Activated CD4-positive, alpha-beta T cell treated with anti-CD3 and anti-CD28 coated beads for 36 hours (primary cell): ENCODE measurements at regions not wholly inside any gene's neighbourhood (a gene's known extent, or its start where the extent isn't known, plus 50 kb on each side); places are given as distances from the start of the nearest gene placed in this dataset.

ENCODE experiments used
- ATAC-seq: fragments of 200-7000 bp; cut with Tn5 transposase; one replicate; pipeline ENCODE4 v1.10.0; 2021; ENCODE audit warnings: mild to moderate bottlenecking, moderate library complexity
- CTCF ChIA-PET: fragments of 350-600 bp; sonication (Branson Sonifier 250); formaldehyde crosslinking; loops from one replicate; lab custom pipeline; 2021; ENCODE audit warnings: antibody characterized with exemption; lab: Charles Lee
- POLR2A ChIA-PET: fragments of 350-600 bp; sonication (Branson Sonifier 250); formaldehyde crosslinking; loops from one replicate; lab custom pipeline; 2021; ENCODE audit warnings: antibody characterized with exemption, inconsistent platforms; lab: Charles Lee
- DNase-seq: peaks from one replicate; pipeline ENCODE4 v3.0.0-alpha.2; 2020
- H3K27ac Mint-ChIP-seq: one replicate; pipeline ENCODE4 v1.8.0; 2021; ENCODE audit warnings: mixed read lengths
- H3K27me3 Mint-ChIP-seq: one replicate; pipeline ENCODE4 v1.8.0; 2021; ENCODE audit warnings: mixed read lengths
- H3K36me3 Mint-ChIP-seq: one replicate; pipeline ENCODE4 v1.8.0; 2021; ENCODE audit warnings: low read depth, mixed read lengths
- H3K4me1 Mint-ChIP-seq: one replicate; pipeline ENCODE4 v1.8.0; 2021; ENCODE audit warnings: mixed read lengths
- H3K4me3 Mint-ChIP-seq: one replicate; pipeline ENCODE4 v1.8.0; 2021; ENCODE audit warnings: mild to moderate bottlenecking, moderate library complexity, mixed read lengths
- H3K9me3 Mint-ChIP-seq: one replicate; pipeline ENCODE4 v1.8.0; 2021; ENCODE audit warnings: low read depth, mixed read lengths
- intact Hi-C, 2 experiments: fragments of 100-400 bp; cut with DNase I in 1 of 2; cut with micrococcal nuclease in 1 of 2; formaldehyde crosslinking; loops; one replicate each; pipeline versions ENCODE4 v1.14.2 to v1.15.1; 2022 to 2024; cut with DNase I, micrococcal nuclease

DNA sequence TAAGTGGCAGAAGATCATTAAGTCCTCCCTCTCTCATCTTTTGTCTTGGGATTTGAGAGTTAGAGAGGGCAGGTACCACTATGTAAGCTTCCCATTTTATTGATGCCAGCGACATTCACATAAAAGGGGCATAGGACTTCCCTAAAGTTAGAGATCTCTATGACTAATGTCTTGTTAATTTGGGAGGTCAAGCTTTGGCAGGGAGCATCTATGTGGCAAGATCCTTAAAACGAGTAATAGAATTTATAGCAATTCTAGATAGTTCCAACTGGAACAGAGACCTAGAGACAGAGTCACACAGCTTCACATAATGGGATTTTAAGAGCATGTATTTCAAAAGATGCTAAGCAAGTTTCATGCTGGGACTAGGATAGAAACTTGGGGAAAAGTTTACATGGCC lies 308.0 kb downstream of the MAP2K6 start:
- no peak for ATAC-seq
- ChIA-PET CTCF (no interaction called here), POLR2A (no interaction called here)
- DNase-seq, result no peak
- H3K9me3 Mint-ChIP-seq, result no peaks in the 10 kb centered on the region
- H3K27ac Mint-ChIP-seq, result no peak overlapping the region
- intact Hi-C loops, result no loop called here
- H3K27me3 Mint-ChIP-seq, result peaks cover 2% of the 10 kb centered on the region
- no peak overlapping the region for H3K4me3 Mint-ChIP-seq
- peaks cover 2% of the 10 kb centered on the region for H3K4me1 Mint-ChIP-seq
- no peaks in the 10 kb centered on the region for H3K36me3 Mint-ChIP-seq

DNA sequence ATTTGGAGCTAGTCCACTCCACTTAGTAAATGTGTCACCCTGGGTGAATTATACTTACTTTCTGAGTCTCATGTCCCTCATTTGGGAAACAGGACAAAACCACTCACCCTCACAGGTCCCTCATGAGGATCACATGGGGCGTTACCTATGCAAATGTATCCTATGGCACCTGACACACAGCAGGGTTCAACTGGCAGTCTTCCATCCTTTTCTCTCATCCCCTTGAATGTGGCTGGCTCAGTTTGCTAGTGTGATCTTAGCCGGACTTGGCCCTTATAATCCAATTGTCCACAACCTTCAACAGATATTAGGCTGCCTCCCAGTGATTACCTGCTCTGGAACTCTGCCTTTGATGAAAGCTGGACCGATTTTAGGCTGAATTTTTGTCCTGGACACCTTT lies 308.8 kb downstream of the MAP2K6 start:
- POLR2A ChIA-PET, result no interaction called here
- Mint-ChIP-seq H3K4me3 (no peak overlapping the region), H3K27me3 (peaks cover 2% of the 10 kb centered on the region), H3K4me1 (no peaks in the 10 kb centered on the region), H3K36me3 (no peaks in the 10 kb centered on the region), H3K9me3 (no peaks in the 10 kb centered on the region), H3K27ac (no peak overlapping the region)
- CTCF ChIA-PET, result interaction anchor here (0.8 kb wide), 1 partner anchor 9 kb away, joined by 3 read pairs; no protein-coding TSS in a partner anchor
- ATAC-seq (no peak), DNase-seq (no peak)
- intact Hi-C loops, result no loop called here

DNA sequence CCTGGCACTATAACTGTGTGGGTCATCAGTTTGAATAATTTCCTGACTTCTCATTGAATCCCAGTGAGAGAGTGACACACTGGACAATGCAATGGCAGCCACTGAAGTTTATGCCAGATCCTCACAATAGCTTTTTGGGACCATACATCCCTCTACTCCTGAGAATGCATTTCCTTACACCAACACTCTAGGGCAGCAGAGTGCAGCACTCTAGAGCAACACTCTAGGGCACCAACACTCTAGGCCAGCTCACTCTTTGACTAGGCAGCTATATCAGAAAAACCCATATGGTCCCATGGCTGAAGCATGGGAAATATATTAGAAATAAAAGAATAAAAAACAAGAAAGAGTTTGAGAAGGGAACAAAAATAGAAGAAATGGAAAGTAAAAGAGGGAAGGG lies 309.2 kb downstream of the MAP2K6 start:
- CTCF ChIA-PET, result interaction anchor here (0.8 kb wide), 1 partner anchor 9 kb away, joined by 3 read pairs; no protein-coding TSS in a partner anchor
- H3K4me1 Mint-ChIP-seq, result no peaks in the 10 kb centered on the region
- H3K27ac Mint-ChIP-seq, result no peak overlapping the region
- ATAC-seq (no peak), DNase-seq (no peak)
- POLR2A ChIA-PET, result no interaction called here
- H3K9me3 Mint-ChIP-seq, result no peaks in the 10 kb centered on the region
- H3K27me3 Mint-ChIP-seq, result peaks cover 2% of the 10 kb centered on the region
- H3K4me3 Mint-ChIP-seq, result no peak overlapping the region
- intact Hi-C loops, result no loop called here
- no peaks in the 10 kb centered on the region for H3K36me3 Mint-ChIP-seq

DNA sequence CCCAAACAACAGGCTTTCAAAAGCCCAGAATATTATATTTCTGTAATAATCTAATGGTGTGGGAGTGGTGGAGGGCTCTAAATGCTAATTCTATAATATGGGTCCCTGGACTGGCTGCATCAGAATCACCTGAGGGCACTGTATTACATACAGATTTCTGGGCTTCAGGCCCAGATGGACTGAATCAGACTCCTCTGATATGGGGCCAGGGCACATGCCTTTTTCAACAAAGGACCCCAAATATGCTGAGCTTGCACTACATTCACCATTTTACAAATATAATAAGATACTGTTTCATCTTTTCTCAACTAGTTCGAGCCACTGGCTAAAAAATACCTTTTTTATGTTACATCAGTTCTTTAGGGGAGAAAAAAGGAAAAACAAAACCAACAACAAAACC lies 309.7 kb downstream of the MAP2K6 start:
- no peak overlapping the region for H3K4me3 Mint-ChIP-seq
- H3K4me1 Mint-ChIP-seq, result no peaks in the 10 kb centered on the region
- ChIA-PET POLR2A (no interaction called here), CTCF (no interaction called here)
- H3K27ac Mint-ChIP-seq, result no peak overlapping the region
- intact Hi-C loops, result no loop called here
- no peaks in the 10 kb centered on the region for H3K36me3 Mint-ChIP-seq
- no peaks in the 10 kb centered on the region for H3K9me3 Mint-ChIP-seq
- DNase-seq (no peak), ATAC-seq (no peak)
- H3K27me3 Mint-ChIP-seq, result peaks cover 2% of the 10 kb centered on the region

GRCh38 chr17:69725146-69725545 lies 310.6 kb downstream of the MAP2K6 start:
- intact Hi-C loops, result no loop called here
- H3K27ac Mint-ChIP-seq, result no peak overlapping the region
- DNase-seq (no peak), ATAC-seq (no peak)
- no peaks in the 10 kb centered on the region for H3K9me3 Mint-ChIP-seq
- ChIA-PET POLR2A (no interaction called here), CTCF (no interaction called here)
- no peaks in the 10 kb centered on the region for H3K4me1 Mint-ChIP-seq
- no peaks in the 10 kb centered on the region for H3K36me3 Mint-ChIP-seq
- H3K4me3 Mint-ChIP-seq, result no peak overlapping the region
- H3K27me3 Mint-ChIP-seq, result peaks cover 2% of the 10 kb centered on the region

DNA sequence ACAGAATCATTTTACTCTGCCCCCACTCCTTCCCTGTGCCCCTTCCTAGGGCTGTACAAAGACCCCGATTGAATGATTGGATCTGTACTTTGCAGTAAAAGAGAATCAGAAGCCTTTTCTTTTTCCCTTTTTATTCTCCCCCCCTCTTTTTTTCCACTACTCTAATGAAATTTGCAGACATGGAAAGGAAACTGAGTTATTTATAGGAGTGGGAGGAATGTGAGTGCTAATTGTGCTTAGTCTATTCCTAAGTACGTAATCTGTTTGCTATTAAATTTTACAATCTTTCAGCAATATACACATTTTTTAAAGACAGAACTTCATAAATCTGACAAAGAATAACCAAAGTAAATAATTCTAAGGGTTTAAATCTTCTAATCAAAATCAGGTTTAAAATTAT lies 314.3 kb downstream of the MAP2K6 start:
- CTCF ChIA-PET, result no interaction called here
- Mint-ChIP-seq H3K4me1 (no peaks in the 10 kb centered on the region), H3K27me3 (peaks cover 2% of the 10 kb centered on the region), H3K9me3 (no peaks in the 10 kb centered on the region), H3K4me3 (no peak overlapping the region), H3K36me3 (no peaks in the 10 kb centered on the region), H3K27ac (no peak overlapping the region)
- no peak for DNase-seq
- intact Hi-C loops, result no loop called here
- no peak for ATAC-seq
- POLR2A ChIA-PET, result no interaction called here

- no peak for DNase-seq
- CTCF ChIA-PET, result no interaction called here
- Mint-ChIP-seq H3K4me3 (no peak overlapping the region), H3K4me1 (no peaks in the 10 kb centered on the region), H3K27me3 (peaks cover 2% of the 10 kb centered on the region), H3K36me3 (no peaks in the 10 kb centered on the region), H3K9me3 (no peaks in the 10 kb centered on the region), H3K27ac (no peak overlapping the region)
- POLR2A ChIA-PET, result no interaction called here
- intact Hi-C loops, result no loop called here
- ATAC-seq, result no peak
Observed at GRCh38 chr17:69729944-69730343, 315.4 kb downstream of the MAP2K6 start.

DNA sequence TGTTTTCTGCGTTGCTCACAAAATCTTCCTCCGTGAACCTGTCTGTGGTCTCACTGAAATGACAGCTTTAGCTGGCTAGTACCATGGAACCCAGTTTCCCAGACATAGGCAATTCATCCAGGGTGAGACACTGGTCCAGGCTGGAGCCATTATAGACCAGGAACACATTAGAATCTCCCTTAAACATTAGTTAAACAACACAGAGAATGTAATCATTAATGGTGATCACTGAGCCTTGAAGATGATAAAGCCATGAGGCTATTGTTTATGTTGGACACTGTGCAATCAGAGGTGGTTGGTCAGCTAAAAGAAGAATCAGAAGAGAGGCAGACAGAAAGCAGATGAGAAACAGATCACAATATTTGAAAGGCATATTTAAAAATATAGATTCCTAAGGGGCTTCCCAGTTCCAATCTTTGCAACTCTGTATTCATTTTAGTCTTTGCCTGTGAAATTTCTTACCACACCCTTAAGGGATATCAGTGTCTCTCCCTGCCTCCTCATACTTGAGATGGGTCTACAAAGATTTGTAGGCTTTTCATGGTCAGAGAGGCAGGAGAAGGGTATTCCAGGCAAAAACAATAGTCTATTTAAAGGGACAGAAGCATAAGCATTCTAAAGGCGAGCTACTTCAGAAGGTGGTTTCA lies 317.9 kb downstream of the MAP2K6 start:
- no peak overlapping the region for H3K27ac Mint-ChIP-seq
- ChIA-PET POLR2A (no interaction called here), CTCF (no interaction called here)
- H3K9me3 Mint-ChIP-seq, result peaks cover 1% of the 10 kb centered on the region
- intact Hi-C loops, result no loop called here
- H3K27me3 Mint-ChIP-seq, result no peaks in the 10 kb centered on the region
- H3K36me3 Mint-ChIP-seq, result no peaks in the 10 kb centered on the region
- no peak overlapping the region for H3K4me3 Mint-ChIP-seq
- DNase-seq (no peak), ATAC-seq (no peak)
- no peaks in the 10 kb centered on the region for H3K4me1 Mint-ChIP-seq

- Mint-ChIP-seq H3K36me3 (no peaks in the 10 kb centered on the region), H3K27me3 (no peaks in the 10 kb centered on the region), H3K27ac (no peak overlapping the region), H3K4me3 (no peak overlapping the region), H3K9me3 (peaks cover 1% of the 10 kb centered on the region), H3K4me1 (peaks cover 3% of the 10 kb centered on the region)
- intact Hi-C loops, result no loop called here
- POLR2A ChIA-PET, result no interaction called here
- ATAC-seq (no peak), DNase-seq (no peak)
- CTCF ChIA-PET, result no interaction called here
Observed at GRCh38 chr17:69733171-69734012, 318.9 kb downstream of the MAP2K6 start.

- intact Hi-C loops, result no loop called here
- POLR2A ChIA-PET, result no interaction called here
- DNase-seq (no peak), ATAC-seq (no peak)
- H3K36me3 Mint-ChIP-seq, result no peaks in the 10 kb centered on the region
- no peaks in the 10 kb centered on the region for H3K27me3 Mint-ChIP-seq
- no peak overlapping the region for H3K4me3 Mint-ChIP-seq
- CTCF ChIA-PET, result interaction anchor here (0.7 kb wide), 1 partner anchor 29 kb away, joined by 3 read pairs; no protein-coding TSS in a partner anchor
- peaks cover 8% of the 10 kb centered on the region for H3K4me1 Mint-ChIP-seq
- no peak overlapping the region for H3K27ac Mint-ChIP-seq
- H3K9me3 Mint-ChIP-seq, result peaks cover 1% of the 10 kb centered on the region
Observed at GRCh38 chr17:69734656-69735055, 320.2 kb downstream of the MAP2K6 start.

- ChIA-PET CTCF (interaction anchor here (0.7 kb wide), 1 partner anchor 30 kb away, joined by 3 read pairs; no protein-coding TSS in a partner anchor), POLR2A (no interaction called here)
- intact Hi-C loops, result no loop called here
- H3K4me1 Mint-ChIP-seq, result peaks cover 8% of the 10 kb centered on the region
- no peaks in the 10 kb centered on the region for H3K36me3 Mint-ChIP-seq
- no peak overlapping the region for H3K27ac Mint-ChIP-seq
- no peak overlapping the region for H3K4me3 Mint-ChIP-seq
- H3K9me3 Mint-ChIP-seq, result peaks cover 1% of the 10 kb centered on the region
- H3K27me3 Mint-ChIP-seq, result no peaks in the 10 kb centered on the region
- ATAC-seq, result no peak
- no peak for DNase-seq
Observed at GRCh38 chr17:69735285-69735684, 320.8 kb downstream of the MAP2K6 start.

DNA sequence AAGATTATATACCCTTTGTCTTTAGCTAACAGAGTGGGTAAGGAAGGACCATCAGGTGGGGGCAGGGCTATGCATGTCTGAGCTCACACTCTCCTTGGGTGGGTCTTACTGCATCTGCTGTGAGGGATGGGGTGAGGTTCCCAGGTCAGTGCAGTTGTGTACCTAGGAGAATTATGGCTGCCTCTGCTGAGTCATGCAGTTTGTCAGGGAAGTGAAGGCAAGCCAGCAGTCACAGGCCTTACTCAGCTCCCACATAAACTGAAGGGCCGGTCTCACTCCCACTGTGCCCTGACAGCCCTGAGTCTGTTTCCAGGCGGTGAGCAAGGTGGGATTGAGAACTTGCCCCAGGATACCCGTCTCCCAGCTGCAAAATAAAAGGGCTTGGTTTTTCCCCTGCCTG lies 328.6 kb downstream of the MAP2K6 start:
- Mint-ChIP-seq H3K27me3 (peaks cover 4% of the 10 kb centered on the region), H3K36me3 (no peaks in the 10 kb centered on the region), H3K27ac (no peak overlapping the region), H3K4me3 (no peak overlapping the region), H3K4me1 (peaks cover 7% of the 10 kb centered on the region), H3K9me3 (peaks cover 4% of the 10 kb centered on the region)
- DNase-seq, result no peak
- ChIA-PET POLR2A (no interaction called here), CTCF (no interaction called here)
- no peak for ATAC-seq
- intact Hi-C loops, result no loop called here
